IMR-90 (cell line): ENCODE measurements at regions not wholly inside any gene's neighbourhood (a gene's known extent, or its start where the extent isn't known, plus 50 kb on each side); places are given as distances from the start of the nearest gene placed in this dataset.

Experiments
- ATAC-seq: fragments of 200-7000 bp; cut with Tn5 transposase; 2 replicates; pipeline ENCODE4 v1.9.1; 2020; ENCODE audit warnings: low read depth, mild to moderate bottlenecking, moderate library complexity
- BruUV-seq: library from RNA; stranded (reverse); fragments of 400-500 nt; replicated peaks from 2 replicates; lab custom pipeline; 2021; lab: Mats Ljungman, UMichigan
- CTCF ChIA-PET: fragments of 300-600 bp; formaldehyde crosslinking; extraction: SDS; loops from one replicate; lab custom pipeline; 2021; ENCODE audit warnings: antibody characterized with exemption; lab: Yijun Ruan, JAX
- POLR2A ChIA-PET: fragments of 300-600 bp; sonication (Branson Sonifier 250); formaldehyde crosslinking; loops from one replicate; lab custom pipeline; 2022; ENCODE audit warnings: antibody characterized with exemption; ENCODE audit not compliant: unreplicated experiment; lab: Charles Lee
- DNase-seq: peaks from one replicate; pipeline ENCODE4 v3.0.0; 2013
- H2AFZ ChIP-seq: replicated peaks from 2 replicates; pipeline ENCODE3; 2013; ENCODE audit warnings: low read length, mild to moderate bottlenecking; ENCODE audit not compliant: poor library complexity
- H2AK5ac ChIP-seq: 2 replicates; pipeline ENCODE4 v1.6.1; 2013; ENCODE audit warnings: low read depth, low read length, inconsistent platforms
- H2AK9ac ChIP-seq: replicated peaks from 2 replicates; pipeline ENCODE3; 2013; ENCODE audit warnings: mild to moderate bottlenecking, low read depth, low read length, moderate library complexity; ENCODE audit not compliant: poor library complexity
- H2BK120ac ChIP-seq: 2 replicates; pipeline ENCODE4 v1.6.1; 2013; ENCODE audit warnings: low read depth, low read length, inconsistent platforms
- H2BK15ac ChIP-seq: 3 replicates; pipeline ENCODE4 v1.6.1; 2013; ENCODE audit warnings: low read depth, low read length, inconsistent platforms
- H2BK20ac ChIP-seq: 2 replicates; pipeline ENCODE4 v1.6.1; 2013; ENCODE audit warnings: low read depth, mild to moderate bottlenecking, inconsistent platforms, low read length, moderate library complexity
- H2BK5ac ChIP-seq: 2 replicates; pipeline ENCODE4 v1.6.1; 2013; ENCODE audit warnings: mild to moderate bottlenecking, low read depth, low read length, inconsistent platforms; ENCODE audit not compliant: poor library complexity, severe bottlenecking
- H3K14ac ChIP-seq: replicated peaks from 2 replicates; pipeline ENCODE4 v1.6.1; 2013; ENCODE audit warnings: low read depth, low read length, inconsistent platforms
- H3K18ac ChIP-seq: 2 replicates; pipeline ENCODE4 v1.6.1; 2013; ENCODE audit warnings: low read depth, low read length, control low read depth
- H3K23ac ChIP-seq: 2 replicates; pipeline ENCODE4 v1.6.1; 2013; ENCODE audit warnings: low read depth, low read length, inconsistent platforms
- H3K27ac ChIP-seq: 2 replicates; pipeline ENCODE4 v1.5.1; 2013; ENCODE audit warnings: mild to moderate bottlenecking, control low read depth, low read length; ENCODE audit not compliant: insufficient read depth
- H3K27me3 ChIP-seq: 2 replicates; pipeline ENCODE4 v1.6.1; 2013; ENCODE audit warnings: low read length; ENCODE audit not compliant: control insufficient read depth, insufficient read depth
- H3K36me3 ChIP-seq: 2 replicates; pipeline ENCODE4 v1.6.1; 2013; ENCODE audit warnings: low read length, mixed read lengths; ENCODE audit not compliant: control insufficient read depth, insufficient read depth
- H3K4ac ChIP-seq: 2 replicates; pipeline ENCODE4 v1.6.1; 2013; ENCODE audit warnings: low read depth, low read length, inconsistent platforms
- H3K4me1 ChIP-seq: 2 replicates; pipeline ENCODE4 v1.6.1; 2013; ENCODE audit warnings: low read length, mixed read lengths; ENCODE audit not compliant: control insufficient read depth, insufficient read depth
- H3K4me2 ChIP-seq: 2 replicates; pipeline ENCODE4 v1.6.1; 2013; ENCODE audit warnings: low read depth, mild to moderate bottlenecking, control low read depth, low read length, moderate library complexity
- H3K4me3 ChIP-seq: 2 replicates; pipeline ENCODE4 v1.5.1; 2013; ENCODE audit warnings: low read depth, mild to moderate bottlenecking, control low read depth, low read length, moderate library complexity; ENCODE audit not compliant: insufficient read depth
- H3K56ac ChIP-seq: 2 replicates; pipeline ENCODE4 v1.6.1; 2013; ENCODE audit warnings: low read length, inconsistent platforms; ENCODE audit not compliant: insufficient read depth; ENCODE audit errors: extremely low read depth
- H3K79me1 ChIP-seq, 2 experiments: 2 replicates each; pipeline ENCODE4 v1.6.1; 2013; ENCODE audit warnings: low read length in 2 of 2, inconsistent platforms in 1 of 2, low read depth in 1 of 2
- H3K9ac ChIP-seq: 2 replicates; pipeline ENCODE4 v1.6.1; 2013; ENCODE audit warnings: low read depth, low read length, control low read depth
- H3K9me1 ChIP-seq: 2 replicates; pipeline ENCODE4 v1.6.1; 2013; ENCODE audit warnings: low read length, inconsistent platforms; ENCODE audit not compliant: insufficient read depth
- H3K9me3 ChIP-seq: 2 replicates; pipeline ENCODE4 v1.6.1; 2013; ENCODE audit warnings: low read length; ENCODE audit not compliant: control insufficient read depth, insufficient read depth
- H4K20me1 ChIP-seq: 2 replicates; pipeline ENCODE4 v1.6.1; 2013; ENCODE audit warnings: low read length, inconsistent platforms; ENCODE audit not compliant: insufficient read depth
- H4K5ac ChIP-seq: 2 replicates; pipeline ENCODE4 v1.6.1; 2013; ENCODE audit warnings: mild to moderate bottlenecking, low read depth, low read length, control low read depth
- H4K8ac ChIP-seq, 2 experiments: 2 replicates each; pipeline ENCODE4 v1.6.1; 2013; ENCODE audit warnings: low read depth in 2 of 2, low read length in 2 of 2, control low read depth in 1 of 2, inconsistent platforms in 1 of 2
- H4K91ac ChIP-seq: 2 replicates; pipeline ENCODE4 v1.6.1; 2013; ENCODE audit warnings: low read depth, low read length, inconsistent platforms; ENCODE audit not compliant: insufficient read depth
- CEBPB ChIP-seq: IDR thresholded peaks from 2 replicates; pipeline ENCODE4 v1.6.1; 2012; ENCODE audit warnings: low read depth, low read length, improper control_type of control experiment
- CHD1 ChIP-seq: IDR thresholded peaks from 2 replicates; pipeline ENCODE4 v1.6.1; 2012; ENCODE audit warnings: low read depth, low read length, improper control_type of control experiment
- ELK1 ChIP-seq: fragments of 150-350 bp; IDR thresholded peaks from 2 replicates; pipeline ENCODE4 v1.6.1; 2016; ENCODE audit warnings: low read depth, mild to moderate bottlenecking, low read length, moderate library complexity, borderline replicate concordance
- MXI1 ChIP-seq: IDR thresholded peaks from 2 replicates; pipeline ENCODE4 v1.6.1; 2012; ENCODE audit warnings: low read depth, mild to moderate bottlenecking, low read length, moderate library complexity, borderline replicate concordance
- WGBS, 2 experiments: methylation state at CpG; one replicate each; pipeline versions ENCODE4 v1.1.5 to v1.1.7; 2013; ENCODE audit warnings: missing lambda C conversion rate in 2 of 2; ENCODE audit not compliant: insufficient read length in 1 of 2; ENCODE audit errors: extremely low coverage in 2 of 2; 5-methylcytosine and 5-hydroxymethylcytosine counted together
- dilution Hi-C: fragments of 300-500 bp; cut with HindIII; formaldehyde crosslinking; loops from one replicate; pipeline ENCODE4 v1.14.3; 2018; ENCODE audit warnings: low sequenced_read_pairs; ENCODE audit not compliant: unreplicated experiment
- in situ Hi-C: fragments of 300-500 bp; cut with MboI; formaldehyde crosslinking; loops from 3 replicates; pipeline ENCODE4 v1.14.3; 2019; ENCODE audit warnings: low sequenced_read_pairs, inconsistent platforms, mixed read lengths
- intact Hi-C: fragments of 100-400 bp; cut with micrococcal nuclease; formaldehyde crosslinking; loops from 2 replicates; pipeline ENCODE4 v1.10.0; 2022

GRCh38 chr11:106540001-106540400 is 462.5 kb downstream of the AASDHPPT start:
- TF ChIP-seq CHD1, result no peak
- no peak for TF ChIP-seq ELK1
- no peak for TF ChIP-seq MXI1
- no peak for TF ChIP-seq CEBPB
- no peak overlapping the region for H4K91ac ChIP-seq
- no peak overlapping the region for H3K56ac ChIP-seq
- H2BK5ac ChIP-seq, result no peak overlapping the region
- no peak overlapping the region for H2AFZ ChIP-seq
- no peak overlapping the region for H3K14ac ChIP-seq
- no peaks in the 10 kb centered on the region for H3K36me3 ChIP-seq
- DNase-seq (no peak), ATAC-seq (no peak)
- H2BK120ac ChIP-seq, result no peak overlapping the region
- no peak overlapping the region for H4K8ac ChIP-seq
- in situ Hi-C loops (no loop called here), intact Hi-C loops (no loop called here), dilution Hi-C loops (no loop called here)
- H3K4me3 ChIP-seq, result no peak overlapping the region
- H3K9me3 ChIP-seq, result peaks cover 2% of the 10 kb centered on the region; the same call in 1 of the 2 replicates
- no peaks in the 10 kb centered on the region for H3K9me1 ChIP-seq
- no peak overlapping the region for H2BK20ac ChIP-seq
- ChIA-PET CTCF (no interaction called here), POLR2A (no interaction called here)
- no peak overlapping the region for H4K5ac ChIP-seq
- H3K27me3 ChIP-seq, result no peaks in the 10 kb centered on the region
- no peak overlapping the region for H2BK15ac ChIP-seq
- BruUV-seq, result no TSS peak
- H4K20me1 ChIP-seq, result no peaks in the 10 kb centered on the region
- H3K9ac ChIP-seq, result no peak overlapping the region
- H3K4me2 ChIP-seq, result no peak overlapping the region
- 50% methylated on average over 2 of the region's 5 CpGs; no CpG with 5 or more reads in 1 of the 2 experiments for WGBS, 2 experiments
- H2AK9ac ChIP-seq, result no peak overlapping the region
- no peaks in the 10 kb centered on the region for H3K79me1 ChIP-seq
- no peak overlapping the region for H2AK5ac ChIP-seq
- no peak overlapping the region for H3K18ac ChIP-seq
- no peak overlapping the region for H3K4ac ChIP-seq
- no peak overlapping the region for H3K27ac ChIP-seq
- no peak overlapping the region for H3K23ac ChIP-seq
- H3K4me1 ChIP-seq, result no peaks in the 10 kb centered on the region
